ENCODE measurements at regions not wholly inside any gene's neighbourhood (a gene's known extent, or its start where the extent isn't known, plus 50 kb on each side); places are given as distances from the start of the nearest gene placed in this dataset.

DNA sequence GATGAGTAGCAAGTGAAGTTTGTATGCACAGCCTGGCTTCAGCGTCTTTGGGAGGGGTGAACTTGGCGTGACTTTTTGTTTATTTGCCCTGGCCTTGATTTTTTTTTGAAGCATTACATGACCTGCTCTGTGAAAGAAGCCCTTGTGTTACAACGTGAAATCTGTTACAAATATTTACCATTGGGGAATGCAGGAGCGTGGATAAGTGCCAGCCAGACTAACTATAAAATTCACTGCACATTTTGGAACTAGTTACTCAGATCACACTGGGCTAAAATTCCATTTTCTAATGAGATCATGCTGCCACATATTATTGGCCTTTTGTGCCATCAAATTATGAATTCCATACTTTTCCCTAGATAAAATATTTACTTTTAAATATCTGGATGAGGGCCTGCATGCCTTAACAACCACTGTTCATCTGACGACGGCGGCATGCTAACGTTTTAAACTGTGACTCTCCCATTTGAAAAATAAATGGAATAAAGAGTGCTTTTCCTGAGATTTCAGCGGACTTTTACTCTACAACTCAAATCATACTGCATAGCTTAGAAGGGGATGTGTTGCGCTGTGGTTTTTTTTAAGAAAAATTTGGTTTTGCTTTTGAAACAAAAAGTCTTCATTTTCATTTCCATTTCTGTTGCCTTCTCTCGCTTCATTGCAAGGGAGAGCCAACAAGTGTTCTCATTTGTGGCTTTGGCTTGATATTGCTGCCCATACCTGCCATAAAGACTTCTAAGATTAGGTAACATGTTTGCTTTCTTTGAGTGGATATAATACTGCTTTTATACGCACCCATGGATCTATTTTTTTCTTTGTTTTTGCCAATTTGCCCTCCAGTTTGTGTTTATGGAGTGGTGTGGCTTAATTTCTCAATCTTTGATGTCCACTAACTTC is 352.2 kb downstream of the TFEC start:
- TF ChIP-seq, protein P1, sequence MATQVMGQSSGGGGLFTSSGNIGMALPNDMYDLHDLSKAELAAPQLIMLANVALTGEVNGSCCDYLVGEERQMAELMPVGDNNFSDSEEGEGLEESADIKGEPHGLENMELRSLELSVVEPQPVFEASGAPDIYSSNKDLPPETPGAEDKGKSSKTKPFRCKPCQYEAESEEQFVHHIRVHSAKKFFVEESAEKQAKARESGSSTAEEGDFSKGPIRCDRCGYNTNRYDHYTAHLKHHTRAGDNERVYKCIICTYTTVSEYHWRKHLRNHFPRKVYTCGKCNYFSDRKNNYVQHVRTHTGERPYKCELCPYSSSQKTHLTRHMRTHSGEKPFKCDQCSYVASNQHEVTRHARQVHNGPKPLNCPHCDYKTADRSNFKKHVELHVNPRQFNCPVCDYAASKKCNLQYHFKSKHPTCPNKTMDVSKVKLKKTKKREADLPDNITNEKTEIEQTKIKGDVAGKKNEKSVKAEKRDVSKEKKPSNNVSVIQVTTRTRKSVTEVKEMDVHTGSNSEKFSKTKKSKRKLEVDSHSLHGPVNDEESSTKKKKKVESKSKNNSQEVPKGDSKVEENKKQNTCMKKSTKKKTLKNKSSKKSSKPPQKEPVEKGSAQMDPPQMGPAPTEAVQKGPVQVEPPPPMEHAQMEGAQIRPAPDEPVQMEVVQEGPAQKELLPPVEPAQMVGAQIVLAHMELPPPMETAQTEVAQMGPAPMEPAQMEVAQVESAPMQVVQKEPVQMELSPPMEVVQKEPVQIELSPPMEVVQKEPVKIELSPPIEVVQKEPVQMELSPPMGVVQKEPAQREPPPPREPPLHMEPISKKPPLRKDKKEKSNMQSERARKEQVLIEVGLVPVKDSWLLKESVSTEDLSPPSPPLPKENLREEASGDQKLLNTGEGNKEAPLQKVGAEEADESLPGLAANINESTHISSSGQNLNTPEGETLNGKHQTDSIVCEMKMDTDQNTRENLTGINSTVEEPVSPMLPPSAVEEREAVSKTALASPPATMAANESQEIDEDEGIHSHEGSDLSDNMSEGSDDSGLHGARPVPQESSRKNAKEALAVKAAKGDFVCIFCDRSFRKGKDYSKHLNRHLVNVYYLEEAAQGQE (IDR thresholded peaks at IDR 0.05; ENCODE audit: insufficient replicate concordance, low read depth), result no peak
- TF ChIP-seq, protein P2, sequence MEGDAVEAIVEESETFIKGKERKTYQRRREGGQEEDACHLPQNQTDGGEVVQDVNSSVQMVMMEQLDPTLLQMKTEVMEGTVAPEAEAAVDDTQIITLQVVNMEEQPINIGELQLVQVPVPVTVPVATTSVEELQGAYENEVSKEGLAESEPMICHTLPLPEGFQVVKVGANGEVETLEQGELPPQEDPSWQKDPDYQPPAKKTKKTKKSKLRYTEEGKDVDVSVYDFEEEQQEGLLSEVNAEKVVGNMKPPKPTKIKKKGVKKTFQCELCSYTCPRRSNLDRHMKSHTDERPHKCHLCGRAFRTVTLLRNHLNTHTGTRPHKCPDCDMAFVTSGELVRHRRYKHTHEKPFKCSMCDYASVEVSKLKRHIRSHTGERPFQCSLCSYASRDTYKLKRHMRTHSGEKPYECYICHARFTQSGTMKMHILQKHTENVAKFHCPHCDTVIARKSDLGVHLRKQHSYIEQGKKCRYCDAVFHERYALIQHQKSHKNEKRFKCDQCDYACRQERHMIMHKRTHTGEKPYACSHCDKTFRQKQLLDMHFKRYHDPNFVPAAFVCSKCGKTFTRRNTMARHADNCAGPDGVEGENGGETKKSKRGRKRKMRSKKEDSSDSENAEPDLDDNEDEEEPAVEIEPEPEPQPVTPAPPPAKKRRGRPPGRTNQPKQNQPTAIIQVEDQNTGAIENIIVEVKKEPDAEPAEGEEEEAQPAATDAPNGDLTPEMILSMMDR (IDR thresholded peaks at IDR 0.05; ENCODE audit: insufficient read depth, low read length), result no peak
- TF ChIP-seq SPI1 (IDR thresholded peaks at IDR 0.05; ENCODE audit: borderline replicate concordance, low read depth), result no peak

Data from HL-60 (cell line).